ENCODE measurements at regions not wholly inside any gene's neighbourhood (a gene's known extent, or its start where the extent isn't known, plus 50 kb on each side); places are given as distances from the start of the nearest gene placed in this dataset.

DNA sequence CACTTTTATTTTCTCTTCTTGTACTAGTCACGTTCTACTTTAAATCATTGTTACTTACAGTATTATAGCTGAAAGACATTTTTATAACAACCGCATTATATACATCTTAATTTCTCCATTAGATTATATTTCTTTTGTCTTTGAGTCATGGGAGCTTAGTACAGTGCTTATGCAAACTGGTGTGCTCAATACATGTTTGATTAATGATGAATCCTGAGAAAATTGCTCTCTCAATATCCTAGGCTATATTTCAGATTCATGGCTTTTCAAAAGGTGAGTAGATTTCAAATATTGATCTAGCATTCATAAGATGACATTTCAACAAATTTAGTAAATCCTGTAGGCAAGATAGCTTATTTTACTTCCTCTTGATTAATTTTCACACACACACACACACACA, 102.2 kb upstream of the FST start:
- no peak overlapping the region for H3K27ac ChIP-seq
- TF ChIP-seq, protein P1, sequence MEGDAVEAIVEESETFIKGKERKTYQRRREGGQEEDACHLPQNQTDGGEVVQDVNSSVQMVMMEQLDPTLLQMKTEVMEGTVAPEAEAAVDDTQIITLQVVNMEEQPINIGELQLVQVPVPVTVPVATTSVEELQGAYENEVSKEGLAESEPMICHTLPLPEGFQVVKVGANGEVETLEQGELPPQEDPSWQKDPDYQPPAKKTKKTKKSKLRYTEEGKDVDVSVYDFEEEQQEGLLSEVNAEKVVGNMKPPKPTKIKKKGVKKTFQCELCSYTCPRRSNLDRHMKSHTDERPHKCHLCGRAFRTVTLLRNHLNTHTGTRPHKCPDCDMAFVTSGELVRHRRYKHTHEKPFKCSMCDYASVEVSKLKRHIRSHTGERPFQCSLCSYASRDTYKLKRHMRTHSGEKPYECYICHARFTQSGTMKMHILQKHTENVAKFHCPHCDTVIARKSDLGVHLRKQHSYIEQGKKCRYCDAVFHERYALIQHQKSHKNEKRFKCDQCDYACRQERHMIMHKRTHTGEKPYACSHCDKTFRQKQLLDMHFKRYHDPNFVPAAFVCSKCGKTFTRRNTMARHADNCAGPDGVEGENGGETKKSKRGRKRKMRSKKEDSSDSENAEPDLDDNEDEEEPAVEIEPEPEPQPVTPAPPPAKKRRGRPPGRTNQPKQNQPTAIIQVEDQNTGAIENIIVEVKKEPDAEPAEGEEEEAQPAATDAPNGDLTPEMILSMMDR (conservative IDR thresholded peaks at IDR 0.05) = no peak
- no peak for TF ChIP-seq ZFX (IDR thresholded peaks at IDR 0.05)

DNA sequence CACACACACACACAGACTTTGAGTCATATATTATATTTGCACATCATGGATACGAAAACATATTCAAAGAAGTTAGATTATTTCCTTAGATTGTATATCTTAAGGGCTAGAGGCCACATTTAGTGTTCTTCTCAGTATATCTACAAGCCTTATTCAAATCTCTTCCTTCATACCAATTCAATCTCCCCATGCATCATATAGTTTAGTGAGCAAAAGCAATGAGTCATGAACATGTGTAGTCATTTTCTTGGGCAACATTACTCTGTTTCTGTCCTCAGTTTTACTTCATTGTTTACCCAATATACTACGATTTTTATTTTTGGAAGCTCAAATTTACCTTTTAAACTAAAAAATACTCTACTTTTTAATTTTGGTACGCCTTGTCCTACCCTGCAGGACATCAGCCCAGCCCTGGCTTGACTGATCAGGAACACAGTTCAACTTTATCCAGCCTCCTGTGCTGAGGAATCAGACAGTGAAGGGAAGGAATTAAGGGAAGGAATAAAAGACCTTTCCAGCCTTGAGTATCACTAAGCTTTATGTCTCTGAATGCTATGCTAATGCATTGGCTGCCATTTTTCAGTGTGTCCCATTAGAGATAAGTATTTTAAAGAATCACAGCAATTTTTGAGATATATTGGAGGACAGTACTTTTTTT, 101.7 kb upstream of the FST start:
- no peak overlapping the region for H3K27ac ChIP-seq

DNA sequence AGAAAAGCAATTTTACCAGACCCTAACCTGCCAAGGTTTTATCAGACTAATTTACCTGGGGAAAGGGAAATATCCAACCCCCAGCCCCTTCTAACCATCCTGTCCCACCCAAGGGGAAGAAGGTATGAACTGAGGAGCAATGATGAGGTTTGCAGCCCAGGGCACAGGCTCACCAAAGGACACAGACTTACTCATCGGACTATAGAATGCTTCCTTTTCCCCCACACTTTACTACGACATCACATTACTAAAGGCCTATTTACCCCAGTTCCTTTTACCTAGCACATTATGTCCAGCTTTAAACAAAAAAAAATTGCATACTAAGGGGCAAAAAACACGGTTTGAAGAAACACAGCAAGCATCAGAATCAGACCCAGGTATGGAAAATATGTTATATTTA, 94.1 kb upstream of the FST start:
- H3K27ac ChIP-seq = no peak overlapping the region
- no peak for TF ChIP-seq ZFX (IDR thresholded peaks at IDR 0.05)
- TF ChIP-seq, protein P1 (conservative IDR thresholded peaks at IDR 0.05) = no peak

More for the DNA sequence above, 101.7 kb upstream of the FST start:
- TF ChIP-seq ZFX (IDR thresholded peaks at IDR 0.05) = no peak
- TF ChIP-seq, protein P1 (conservative IDR thresholded peaks at IDR 0.05) = no peak

DNA sequence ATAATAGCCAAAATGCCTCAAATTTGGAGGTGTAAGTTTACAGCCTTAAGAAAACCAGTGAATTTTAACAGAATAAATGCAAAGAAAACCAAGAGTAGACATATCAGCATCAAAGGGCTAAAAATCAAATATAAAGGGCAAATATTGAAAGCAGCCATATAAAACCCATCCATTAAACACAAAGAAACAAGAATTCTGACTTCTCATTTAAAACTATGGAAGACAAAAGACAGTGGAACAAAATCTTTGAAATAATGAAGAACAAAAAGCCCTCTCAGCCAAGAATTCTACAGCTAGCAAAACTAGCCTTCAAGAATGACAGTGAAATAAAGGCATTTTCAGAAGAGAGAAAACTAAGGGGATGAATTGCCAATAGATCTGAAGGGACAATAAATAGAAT, 91.3 kb upstream of the FST start:
- no peak overlapping the region for H3K27ac ChIP-seq
- TF ChIP-seq, protein P1 (conservative IDR thresholded peaks at IDR 0.05) = no peak
- TF ChIP-seq ZFX (IDR thresholded peaks at IDR 0.05) = no peak

DNA sequence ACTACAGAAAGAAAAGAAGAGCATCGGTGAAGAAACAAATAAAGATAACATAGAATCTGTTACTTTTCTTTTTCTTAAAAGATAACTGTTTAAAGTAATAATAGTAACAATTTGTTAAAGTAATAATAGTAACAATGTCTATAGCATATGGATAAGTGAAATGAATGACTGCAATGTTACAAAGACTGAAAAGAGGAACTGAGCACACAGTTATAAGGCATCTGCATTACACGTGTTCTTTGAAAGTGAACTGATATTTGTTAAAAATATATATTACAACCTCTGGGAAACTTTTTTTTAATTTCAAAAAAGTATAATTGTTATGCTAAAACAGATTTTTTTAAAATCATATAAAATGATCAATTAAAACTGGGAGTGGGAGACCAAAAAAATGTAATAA, 88.4 kb upstream of the FST start:
- no peak overlapping the region for H3K27ac ChIP-seq
- TF ChIP-seq ZFX (IDR thresholded peaks at IDR 0.05) = no peak
- TF ChIP-seq, protein P1 (conservative IDR thresholded peaks at IDR 0.05) = no peak

DNA sequence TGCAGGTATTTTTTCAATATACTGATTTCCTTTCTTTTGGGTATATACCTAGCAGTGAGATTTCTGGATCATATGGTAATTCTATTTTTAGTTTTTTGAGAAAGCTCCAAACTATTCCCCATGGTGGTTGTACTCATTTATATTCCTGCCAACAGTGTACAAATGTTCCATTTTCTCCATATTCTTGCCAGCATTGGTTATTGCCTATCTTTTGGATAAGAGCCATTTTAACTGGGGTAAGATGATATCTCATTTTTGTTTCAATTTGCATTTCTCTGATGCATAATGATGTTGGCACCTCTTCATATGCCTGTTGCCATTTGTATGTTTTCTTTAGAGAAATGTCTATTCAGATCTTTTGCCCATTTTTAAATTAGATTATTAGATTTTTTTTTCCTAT, 85.6 kb upstream of the FST start:
- H3K27ac ChIP-seq = no peak overlapping the region
- no peak for TF ChIP-seq ZFX (IDR thresholded peaks at IDR 0.05)
- TF ChIP-seq, protein P1 (conservative IDR thresholded peaks at IDR 0.05) = no peak

DNA sequence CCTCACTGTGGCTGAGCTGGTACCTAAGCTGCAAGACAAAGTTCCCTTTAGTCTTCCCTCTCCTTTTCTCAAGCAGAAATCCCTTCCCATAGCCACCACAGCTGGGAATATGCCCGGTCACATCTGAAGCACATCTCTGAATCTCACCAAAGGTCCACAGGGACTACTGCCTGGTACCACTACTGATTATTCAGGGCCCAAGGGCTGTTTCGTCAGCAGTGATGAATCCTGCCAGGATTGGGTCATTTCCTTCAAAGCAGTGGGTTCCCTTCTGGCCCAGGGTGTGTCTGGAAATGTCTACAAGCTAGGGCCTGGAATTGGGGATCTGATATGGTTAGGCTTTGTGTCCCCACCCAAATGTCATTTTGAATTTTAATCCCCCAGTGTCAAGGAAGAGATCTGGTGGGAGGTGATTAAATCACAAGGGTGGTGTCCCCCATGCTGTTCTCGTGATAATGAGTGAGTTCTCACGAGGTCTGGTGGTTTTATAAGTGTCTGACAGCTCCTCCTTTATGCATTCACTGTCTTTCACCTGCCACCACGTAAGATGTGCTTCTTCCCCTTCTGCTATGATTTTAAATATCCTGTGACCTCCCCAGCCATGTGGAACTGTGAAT, 83.2 kb upstream of the FST start:
- H3K27ac ChIP-seq = no peak overlapping the region

More for the DNA sequence above, 83.2 kb upstream of the FST start:
- no peak for TF ChIP-seq ZFX (IDR thresholded peaks at IDR 0.05)
- TF ChIP-seq, protein P1 (conservative IDR thresholded peaks at IDR 0.05) = no peak

Data from C4-2B (cell line).